ENCODE measurements at regions not wholly inside any gene's neighbourhood (a gene's known extent, or its start where the extent isn't known, plus 50 kb on each side); places are given as distances from the start of the nearest gene placed in this dataset.

- DNase-seq (ENCODE audit: low spot score) = no peak
These were observed 132.8 kb upstream of the TNFAIP3 start for GRCh38 chr6:137734005-137734874.

- DNase-seq (ENCODE audit: low spot score) = no peak
These were observed 132.2 kb upstream of the TNFAIP3 start for GRCh38 chr6:137734875-137735182.

GRCh38 chr6:137736048-137736818, 130.8 kb upstream of the TNFAIP3 start:
- DNase-seq (ENCODE audit: low spot score) = no peak

- no peak for DNase-seq (ENCODE audit: low spot score)
These were observed 130.1 kb upstream of the TNFAIP3 start for GRCh38 chr6:137736911-137737310.

GRCh38 chr6:137737836-137738596, 129.0 kb upstream of the TNFAIP3 start:
- DNase-seq (ENCODE audit: low spot score) = no peak

- DNase-seq (ENCODE audit: low spot score) = no peak
These were observed 128.0 kb upstream of the TNFAIP3 start for GRCh38 chr6:137738931-137739504.

GRCh38 chr6:137739544-137739943, 127.5 kb upstream of the TNFAIP3 start:
- DNase-seq (ENCODE audit: low spot score) = no peak

GRCh38 chr6:137740091-137740755, 126.8 kb upstream of the TNFAIP3 start:
- no peak for DNase-seq (ENCODE audit: low spot score)

GRCh38 chr6:137740967-137741761, 125.9 kb upstream of the TNFAIP3 start:
- peak; percentile 39 for DNase-seq (ENCODE audit: low spot score)

- DNase-seq (ENCODE audit: low spot score) = no peak
These were observed 123.6 kb upstream of the TNFAIP3 start for GRCh38 chr6:137743493-137743892.

GRCh38 chr6:137744877-137745276, 122.2 kb upstream of the TNFAIP3 start:
- DNase-seq (ENCODE audit: low spot score) = no peak

- DNase-seq (ENCODE audit: low spot score) = no peak
These were observed 121.7 kb upstream of the TNFAIP3 start for GRCh38 chr6:137745321-137745720.

GRCh38 chr6:137746264-137746663, 120.8 kb upstream of the TNFAIP3 start:
- no peak for DNase-seq (ENCODE audit: low spot score)

GRCh38 chr6:137749696-137750211, 117.3 kb upstream of the TNFAIP3 start:
- no peak for DNase-seq (ENCODE audit: low spot score)

- DNase-seq (ENCODE audit: low spot score) = no peak
These were observed 116.8 kb upstream of the TNFAIP3 start for GRCh38 chr6:137750297-137750696.

- DNase-seq (ENCODE audit: low spot score) = peak; percentile 19
These were observed 115.1 kb upstream of the TNFAIP3 start for GRCh38 chr6:137751768-137752560.

- DNase-seq (ENCODE audit: low spot score) = no peak
These were observed 112.7 kb upstream of the TNFAIP3 start for GRCh38 chr6:137754366-137754765.

GRCh38 chr6:137754866-137755265, 112.2 kb upstream of the TNFAIP3 start:
- DNase-seq (ENCODE audit: low spot score) = no peak

GRCh38 chr6:137755284-137755683, 111.8 kb upstream of the TNFAIP3 start:
- no peak for DNase-seq (ENCODE audit: low spot score)

GRCh38 chr6:137756788-137757187, 110.3 kb upstream of the TNFAIP3 start:
- DNase-seq (ENCODE audit: low spot score) = no peak
